ENCODE measurements at regions not wholly inside any gene's neighbourhood (a gene's known extent, or its start where the extent isn't known, plus 50 kb on each side); places are given as distances from the start of the nearest gene placed in this dataset.

- H3K27me3 ChIP-seq (ENCODE audit: control insufficient read depth, insufficient read depth, low read length) = no peaks in the 10 kb centered on the region
- H3K27ac ChIP-seq (ENCODE audit: low read length) = no peak overlapping the region
- intact Hi-C loops (cut with micrococcal nuclease; ENCODE audit: unreplicated experiment) (no loop called here), in situ Hi-C loops (cut with HindIII; ENCODE audit: low pct_unique_long_range_greater_than_20kb, low sequenced_read_pairs) (no loop called here)
- ATAC-seq (no peak), DNase-seq (ENCODE audit: low read depth, low spot score) (no peak)
- no peak overlapping the region for H3K4me3 ChIP-seq (ENCODE audit: low read depth in 2 of 2, low read length in 2 of 2)
- POLR2A ChIA-PET = no interaction called here
- CTCF ChIA-PET = no interaction called here
- TF ChIP-seq POLR2AphosphoS5 (IDR thresholded peaks at IDR 0.05; ENCODE audit: low read depth, low read length) (no peak), SIN3A (IDR thresholded peaks at IDR 0.05; ENCODE audit: borderline replicate concordance, insufficient read depth, low read depth, low read length) (no peak), REST (IDR thresholded peaks at IDR 0.05; ENCODE audit: insufficient read depth in 1 of 2, low read depth in 2 of 2, low read length in 1 of 2) (no peak), TCF7L2 (IDR thresholded peaks at IDR 0.05; ENCODE audit: low read depth, low read length) (no peak), CTCF (IDR thresholded peaks at IDR 0.05) (no peak)
- H3K4me1 ChIP-seq (ENCODE audit: control insufficient read depth, insufficient read depth, low read length) = no peaks in the 10 kb centered on the region
- BruUV-seq (replicated peaks) = no TSS peak
- H3K36me3 ChIP-seq (ENCODE audit: control insufficient read depth, insufficient read depth, low read length) = no peaks in the 10 kb centered on the region
- no peaks in the 10 kb centered on the region for H3K9me3 ChIP-seq (ENCODE audit: control insufficient read depth, insufficient read depth, low read depth, low read length)
These were observed 461.2 kb upstream of the VSTM2A start for GRCh38 chr7:54080971-54081370.

- DNase-seq (ENCODE audit: low read depth, low spot score) (no peak), ATAC-seq (no peak)
- H3K9me3 ChIP-seq (ENCODE audit: control insufficient read depth, insufficient read depth, low read depth, low read length) = no peaks in the 10 kb centered on the region
- intact Hi-C loops (cut with micrococcal nuclease; ENCODE audit: unreplicated experiment) = no loop called here
- BruUV-seq (replicated peaks) = no TSS peak
- ChIA-PET POLR2A (no interaction called here), CTCF (no interaction called here)
- no peaks in the 10 kb centered on the region for H3K4me1 ChIP-seq (ENCODE audit: control insufficient read depth, insufficient read depth, low read length)
- no peaks in the 10 kb centered on the region for H3K27me3 ChIP-seq (ENCODE audit: control insufficient read depth, insufficient read depth, low read length)
- H3K27ac ChIP-seq (ENCODE audit: low read length) = no peak overlapping the region
- in situ Hi-C loops (cut with HindIII; ENCODE audit: low pct_unique_long_range_greater_than_20kb, low sequenced_read_pairs) = no loop called here
- H3K36me3 ChIP-seq (ENCODE audit: control insufficient read depth, insufficient read depth, low read length) = no peaks in the 10 kb centered on the region
- TF ChIP-seq CTCF (IDR thresholded peaks at IDR 0.05) = no peak
- no peak for TF ChIP-seq TCF7L2 (IDR thresholded peaks at IDR 0.05; ENCODE audit: low read depth, low read length)
- TF ChIP-seq REST (IDR thresholded peaks at IDR 0.05; ENCODE audit: insufficient read depth in 1 of 2, low read depth in 2 of 2, low read length in 1 of 2) = no peak
- TF ChIP-seq POLR2AphosphoS5 (IDR thresholded peaks at IDR 0.05; ENCODE audit: low read depth, low read length) = no peak
- TF ChIP-seq SIN3A (IDR thresholded peaks at IDR 0.05; ENCODE audit: borderline replicate concordance, insufficient read depth, low read depth, low read length) = no peak
- H3K4me3 ChIP-seq (ENCODE audit: low read depth in 2 of 2, low read length in 2 of 2) = no peak overlapping the region
These were observed 457.8 kb upstream of the VSTM2A start for GRCh38 chr7:54084340-54084739.
